Epithelial cell of esophagus (primary cell): ENCODE measurements at regions not wholly inside any gene's neighbourhood (a gene's known extent, or its start where the extent isn't known, plus 50 kb on each side); places are given as distances from the start of the nearest gene placed in this dataset.
"Not testable (repeated sequence)": the region's sequence is repeated elsewhere in the genome, so short reads cannot be mapped to it uniquely, and the experiment has no call there.

ENCODE experiments used
- DNase-seq: peaks from one replicate; pipeline ENCODE4 v3.0.0; 2010; ENCODE audit warnings: low read depth
- H3K4me3 ChIP-seq: 2 replicates; pipeline ENCODE4 v1.5.1; 2011; ENCODE audit warnings: mild to moderate bottlenecking, low read length, control low read depth
- TF ChIP-seq, protein P1 (sequence below): IDR thresholded peaks from 2 replicates; pipeline ENCODE4 v1.5.1; 2011; ENCODE audit warnings: low read depth, mild to moderate bottlenecking, low read length, control low read depth, inconsistent platforms; ENCODE audit not compliant: insufficient read depth; ENCODE audit errors: missing control alignments

DNA sequence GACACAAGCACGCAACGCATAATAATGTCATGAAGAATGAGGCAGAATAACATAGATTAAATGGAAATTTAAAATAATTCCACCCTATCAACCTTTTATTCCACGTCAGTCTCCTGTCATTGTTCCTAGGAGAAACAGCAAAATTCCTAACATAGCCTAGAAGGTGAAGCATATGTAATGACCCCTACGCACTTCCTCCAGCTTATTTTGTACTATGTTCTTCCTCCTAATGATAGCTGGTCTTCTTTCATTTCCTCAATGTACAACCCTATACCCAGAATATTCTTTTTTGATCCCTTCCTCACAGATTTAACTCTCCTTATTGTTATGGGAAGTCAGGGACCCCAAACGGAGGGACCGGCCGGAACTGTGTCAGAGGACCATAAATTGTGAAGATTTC is 122.0 kb upstream of the CARMIL1 start:
- no peak overlapping the region for H3K4me3 ChIP-seq
- no peak for DNase-seq
- TF ChIP-seq, protein P1, sequence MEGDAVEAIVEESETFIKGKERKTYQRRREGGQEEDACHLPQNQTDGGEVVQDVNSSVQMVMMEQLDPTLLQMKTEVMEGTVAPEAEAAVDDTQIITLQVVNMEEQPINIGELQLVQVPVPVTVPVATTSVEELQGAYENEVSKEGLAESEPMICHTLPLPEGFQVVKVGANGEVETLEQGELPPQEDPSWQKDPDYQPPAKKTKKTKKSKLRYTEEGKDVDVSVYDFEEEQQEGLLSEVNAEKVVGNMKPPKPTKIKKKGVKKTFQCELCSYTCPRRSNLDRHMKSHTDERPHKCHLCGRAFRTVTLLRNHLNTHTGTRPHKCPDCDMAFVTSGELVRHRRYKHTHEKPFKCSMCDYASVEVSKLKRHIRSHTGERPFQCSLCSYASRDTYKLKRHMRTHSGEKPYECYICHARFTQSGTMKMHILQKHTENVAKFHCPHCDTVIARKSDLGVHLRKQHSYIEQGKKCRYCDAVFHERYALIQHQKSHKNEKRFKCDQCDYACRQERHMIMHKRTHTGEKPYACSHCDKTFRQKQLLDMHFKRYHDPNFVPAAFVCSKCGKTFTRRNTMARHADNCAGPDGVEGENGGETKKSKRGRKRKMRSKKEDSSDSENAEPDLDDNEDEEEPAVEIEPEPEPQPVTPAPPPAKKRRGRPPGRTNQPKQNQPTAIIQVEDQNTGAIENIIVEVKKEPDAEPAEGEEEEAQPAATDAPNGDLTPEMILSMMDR: no peak

DNA sequence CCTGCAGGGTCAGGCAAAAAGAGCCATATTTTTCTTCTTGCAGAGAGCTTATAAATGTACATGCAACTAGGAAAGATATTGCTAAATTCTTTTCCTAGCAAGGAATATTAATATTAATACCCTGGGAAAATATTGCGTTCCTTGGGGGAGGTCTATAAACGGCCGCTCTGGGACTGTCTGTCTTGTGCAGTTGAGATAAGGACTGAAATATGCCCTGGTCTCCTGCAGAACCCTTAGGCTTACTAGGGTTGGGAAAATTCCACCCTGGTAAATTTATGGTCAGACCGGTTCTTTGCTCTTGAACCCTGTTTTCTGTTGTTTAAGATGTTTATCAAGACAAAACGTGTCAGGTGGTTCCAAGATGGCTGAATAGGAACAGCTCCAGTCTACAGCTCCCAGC is 121.3 kb upstream of the CARMIL1 start:
- no peak for DNase-seq
- H3K4me3 ChIP-seq: no peak overlapping the region

DNA sequence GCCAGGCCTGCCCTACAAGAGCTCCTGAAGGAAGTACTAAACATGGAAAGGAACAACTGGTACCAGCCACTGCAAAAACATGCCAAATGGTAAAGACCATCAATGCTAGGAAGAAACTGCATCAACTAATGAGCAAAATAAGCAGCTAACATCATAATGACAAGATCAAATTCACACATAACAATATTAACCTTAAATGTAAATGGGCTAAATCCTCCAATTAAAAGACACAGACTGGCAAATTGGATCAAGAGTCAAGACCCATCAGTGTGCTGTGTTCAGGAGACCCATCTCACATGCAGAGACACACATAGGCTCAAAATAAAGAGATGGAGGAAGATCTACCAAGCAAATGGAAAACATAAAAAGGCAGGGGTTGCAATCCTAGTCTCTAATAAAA is 119.0 kb upstream of the CARMIL1 start:
- not testable (repeated sequence) for H3K4me3 ChIP-seq, DNase-seq

More for the DNA sequence above, 121.3 kb upstream of the CARMIL1 start:
- TF ChIP-seq, protein P1: no peak

DNA sequence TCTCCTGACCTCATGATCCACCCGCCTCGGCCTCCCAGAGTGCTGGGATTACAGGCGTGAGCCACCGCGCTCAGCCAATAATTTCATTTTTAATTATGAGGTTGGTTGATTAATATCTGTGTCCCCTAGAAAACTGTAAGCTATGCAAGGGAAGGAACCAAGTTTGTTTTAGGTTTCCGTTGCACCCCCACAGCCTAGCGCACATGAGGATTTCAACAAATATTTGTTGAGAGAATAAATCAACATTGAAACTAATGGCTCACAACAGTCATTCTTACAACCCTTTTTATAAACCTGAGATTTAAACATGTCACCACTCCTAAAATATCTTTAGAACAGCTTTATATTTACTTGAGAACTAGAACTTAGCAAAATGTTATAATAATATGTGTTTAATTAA is 114.0 kb upstream of the CARMIL1 start:
- TF ChIP-seq, protein P1: no peak
- DNase-seq: no peak
- H3K4me3 ChIP-seq: no peak overlapping the region

DNA sequence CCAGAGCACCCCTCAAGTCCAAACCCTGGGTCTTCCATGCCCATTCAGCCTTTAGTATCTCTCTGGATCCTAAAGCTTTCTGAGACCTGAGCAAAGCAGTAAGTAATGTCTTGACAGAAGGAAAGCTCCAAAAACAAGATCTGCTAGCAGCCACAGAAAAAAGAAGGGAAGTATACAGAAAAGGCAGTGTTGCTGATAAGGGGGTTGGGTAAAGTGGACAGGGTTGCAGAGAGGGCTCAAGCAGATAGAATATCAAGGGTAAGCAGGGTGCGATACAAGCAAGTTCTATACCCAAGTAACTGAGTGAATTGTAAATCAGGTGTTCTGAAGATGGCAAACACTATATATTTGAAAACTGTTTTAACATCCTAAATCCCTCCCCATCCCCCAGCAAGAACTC is 113.4 kb upstream of the CARMIL1 start:
- no peak overlapping the region for H3K4me3 ChIP-seq
- TF ChIP-seq, protein P1: no peak
- no peak for DNase-seq

DNA sequence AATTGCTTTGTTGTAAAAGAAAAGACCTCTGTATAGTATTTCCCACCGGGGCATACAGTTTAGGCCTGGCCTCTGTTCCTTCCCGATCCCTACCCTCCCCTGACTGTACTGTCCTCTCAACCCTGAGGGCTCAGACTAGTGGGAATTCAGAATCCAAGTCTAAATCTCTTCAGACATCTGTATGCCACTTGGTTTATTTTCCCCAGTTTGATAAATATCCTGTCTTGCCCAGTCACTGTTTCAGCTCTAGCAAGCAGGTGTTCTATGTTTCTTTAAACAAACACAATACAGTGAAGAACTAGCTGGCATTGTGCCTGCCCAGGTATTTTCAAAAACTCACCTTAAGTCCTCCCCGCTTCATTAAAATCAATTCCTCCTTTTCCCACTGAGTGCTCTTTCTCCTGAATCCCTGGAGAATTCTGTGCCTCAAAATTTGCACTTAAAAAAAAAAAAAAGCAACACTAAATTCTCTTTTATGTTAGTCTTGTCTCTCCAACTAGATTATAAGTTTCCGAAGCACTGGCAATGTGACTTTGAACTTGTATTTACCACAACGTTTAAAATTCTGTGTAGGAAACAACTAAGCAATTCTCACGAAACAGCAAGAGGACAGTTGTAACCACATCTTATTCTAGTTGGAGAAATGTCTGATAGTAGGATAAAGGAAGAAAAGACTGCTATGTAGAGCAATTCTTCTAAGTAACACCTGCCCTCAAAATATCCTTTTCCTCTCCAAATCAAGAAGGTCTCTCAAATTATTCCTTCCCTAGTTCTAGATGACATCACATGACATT is 112.0 kb upstream of the CARMIL1 start:
- no peak overlapping the region for H3K4me3 ChIP-seq
- TF ChIP-seq, protein P1: no peak
- no peak for DNase-seq

DNA sequence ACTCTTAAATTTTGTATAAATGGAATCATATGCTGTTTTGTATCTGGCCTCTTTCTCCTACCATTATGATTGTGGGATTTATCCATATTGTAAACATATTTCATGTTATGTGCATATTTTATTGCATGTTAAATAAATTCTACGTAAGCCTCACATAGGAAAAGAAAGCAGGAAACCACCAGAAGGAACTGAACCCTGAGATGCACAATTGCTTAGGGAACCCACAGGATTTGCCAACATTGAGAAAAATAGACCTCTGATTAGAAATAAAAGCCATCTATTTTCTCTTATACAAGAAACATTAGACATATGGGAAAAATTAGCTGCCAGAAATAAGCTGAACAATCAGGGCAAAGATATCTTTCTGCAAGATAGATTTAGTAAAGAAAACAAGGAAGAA is 111.2 kb upstream of the CARMIL1 start:
- DNase-seq: no peak
- TF ChIP-seq, protein P1: no peak

More for the DNA sequence above, 111.2 kb upstream of the CARMIL1 start:
- H3K4me3 ChIP-seq: no peak overlapping the region
